ENCODE measurements at regions not wholly inside any gene's neighbourhood (a gene's known extent, or its start where the extent isn't known, plus 50 kb on each side); places are given as distances from the start of the nearest gene placed in this dataset.

DNA sequence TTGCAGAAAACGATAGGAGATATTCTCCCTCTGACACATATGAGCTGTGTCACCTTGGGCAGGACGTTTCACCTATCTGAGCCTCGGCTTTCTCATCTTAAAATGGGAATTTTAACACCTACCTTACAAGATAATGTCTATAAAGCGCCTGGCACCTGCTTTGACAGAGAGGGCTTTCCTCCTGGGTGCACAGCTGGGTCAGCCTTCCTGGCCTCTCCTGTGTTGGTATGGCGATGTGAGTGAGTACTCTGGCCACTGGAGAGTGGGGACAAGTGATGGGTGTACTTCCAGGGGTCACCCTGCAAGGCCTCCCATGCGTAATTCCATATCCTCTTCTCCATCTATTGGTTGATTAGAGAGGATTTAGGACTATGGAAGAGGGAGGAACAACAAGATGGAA lies 113.1 kb upstream of the SMIM23 start:
- Mint-ChIP-seq H3K36me3 (ENCODE audit: low read depth) (no peaks in the 10 kb centered on the region), H3K27me3 (peaks cover 58% of the 10 kb centered on the region), H3K27ac (no peak overlapping the region), H3K4me1 (no peaks in the 10 kb centered on the region), H3K4me3 (no peak overlapping the region)
- H3K9me3 ChIP-seq (ENCODE audit: control insufficient read depth, low read length, poor library complexity, severe bottlenecking), result no peaks in the 10 kb centered on the region
- ATAC-seq, result no peak
- no peak for DNase-seq

GRCh38 chr5:171673328-171673727 lies 112.3 kb upstream of the SMIM23 start:
- Mint-ChIP-seq H3K27ac (no peak overlapping the region), H3K36me3 (ENCODE audit: low read depth) (no peaks in the 10 kb centered on the region), H3K4me3 (no peak overlapping the region), H3K4me1 (no peaks in the 10 kb centered on the region), H3K27me3 (peaks cover 62% of the 10 kb centered on the region)
- DNase-seq, result no peak
- no peaks in the 10 kb centered on the region for H3K9me3 ChIP-seq (ENCODE audit: control insufficient read depth, low read length, poor library complexity, severe bottlenecking)
- ATAC-seq, result no peak

GRCh38 chr5:171673840-171674239 lies 111.8 kb upstream of the SMIM23 start:
- Mint-ChIP-seq H3K4me3 (no peak overlapping the region), H3K27ac (no peak overlapping the region), H3K36me3 (ENCODE audit: low read depth) (no peaks in the 10 kb centered on the region), H3K4me1 (no peaks in the 10 kb centered on the region), H3K27me3 (peaks cover 61% of the 10 kb centered on the region)
- ATAC-seq, result no peak
- H3K9me3 ChIP-seq (ENCODE audit: control insufficient read depth, low read length, poor library complexity, severe bottlenecking), result no peaks in the 10 kb centered on the region
- no peak for DNase-seq

GRCh38 chr5:171675511-171675910 lies 110.1 kb upstream of the SMIM23 start:
- no peak for ATAC-seq
- H3K27me3 Mint-ChIP-seq, result peaks cover 72% of the 10 kb centered on the region

GRCh38 chr5:171676286-171676944 lies 109.2 kb upstream of the SMIM23 start:
- Mint-ChIP-seq H3K36me3 (ENCODE audit: low read depth) (no peaks in the 10 kb centered on the region), H3K4me3 (no peak overlapping the region), H3K4me1 (no peaks in the 10 kb centered on the region), H3K27ac (no peak overlapping the region), H3K27me3 (peaks cover 71% of the 10 kb centered on the region)
- no peaks in the 10 kb centered on the region for H3K9me3 ChIP-seq (ENCODE audit: control insufficient read depth, low read length, poor library complexity, severe bottlenecking)
- ATAC-seq (no peak), DNase-seq (no peak)

More at GRCh38 chr5:171675511-171675910, 110.1 kb upstream of the SMIM23 start:
- Mint-ChIP-seq H3K4me1 (no peaks in the 10 kb centered on the region), H3K36me3 (ENCODE audit: low read depth) (no peaks in the 10 kb centered on the region), H3K27ac (no peak overlapping the region), H3K4me3 (no peak overlapping the region)
- no peaks in the 10 kb centered on the region for H3K9me3 ChIP-seq (ENCODE audit: control insufficient read depth, low read length, poor library complexity, severe bottlenecking)
- DNase-seq, result no peak

DNA sequence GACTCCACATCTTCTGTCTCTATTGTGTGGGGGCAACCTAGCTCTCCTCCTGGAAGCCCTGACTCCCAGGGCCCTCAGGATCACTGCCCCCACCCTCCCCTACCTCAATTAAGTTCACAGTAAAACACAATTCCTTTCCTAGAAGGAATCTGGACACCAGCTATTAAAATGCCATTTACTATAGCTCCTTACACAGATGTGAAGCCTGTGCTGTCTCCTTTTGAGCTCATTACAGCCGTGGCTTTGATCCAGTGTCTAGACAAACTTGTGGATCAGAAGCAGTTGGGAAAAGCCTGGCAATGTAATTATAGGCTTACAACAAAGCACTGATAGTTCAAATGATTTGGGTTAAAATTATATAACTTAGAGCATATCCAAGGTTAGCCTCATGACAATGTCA lies 107.0 kb upstream of the SMIM23 start:
- H3K27ac Mint-ChIP-seq, result no peak overlapping the region
- DNase-seq (no peak), ATAC-seq (no peak)
- no peaks in the 10 kb centered on the region for H3K9me3 ChIP-seq (ENCODE audit: control insufficient read depth, low read length, poor library complexity, severe bottlenecking)
- no peaks in the 10 kb centered on the region for H3K4me1 Mint-ChIP-seq
- H3K36me3 Mint-ChIP-seq (ENCODE audit: low read depth), result no peaks in the 10 kb centered on the region
- H3K4me3 Mint-ChIP-seq, result no peak overlapping the region
- H3K27me3 Mint-ChIP-seq, result peaks cover 81% of the 10 kb centered on the region

- Mint-ChIP-seq H3K27ac (no peak overlapping the region), H3K4me1 (no peaks in the 10 kb centered on the region), H3K27me3 (peaks cover 67% of the 10 kb centered on the region), H3K4me3 (no peak overlapping the region), H3K36me3 (ENCODE audit: low read depth) (no peaks in the 10 kb centered on the region)
- ATAC-seq, result no peak
- H3K9me3 ChIP-seq (ENCODE audit: control insufficient read depth, low read length, poor library complexity, severe bottlenecking), result no peaks in the 10 kb centered on the region
- DNase-seq, result no peak
Measured at GRCh38 chr5:171680485-171680884, 105.1 kb upstream of the SMIM23 start.

- Mint-ChIP-seq H3K36me3 (ENCODE audit: low read depth) (no peaks in the 10 kb centered on the region), H3K27ac (no peak overlapping the region), H3K27me3 (peaks cover 65% of the 10 kb centered on the region), H3K4me1 (no peaks in the 10 kb centered on the region), H3K4me3 (no peak overlapping the region)
- no peak for ATAC-seq
- DNase-seq, result no peak
- no peaks in the 10 kb centered on the region for H3K9me3 ChIP-seq (ENCODE audit: control insufficient read depth, low read length, poor library complexity, severe bottlenecking)
Measured at GRCh38 chr5:171681061-171681460, 104.6 kb upstream of the SMIM23 start.

GRCh38 chr5:171681677-171682076 lies 103.9 kb upstream of the SMIM23 start:
- peaks cover 59% of the 10 kb centered on the region for H3K27me3 Mint-ChIP-seq
- DNase-seq (no peak), ATAC-seq (no peak)
- no peaks in the 10 kb centered on the region for H3K4me1 Mint-ChIP-seq
- H3K36me3 Mint-ChIP-seq (ENCODE audit: low read depth), result no peaks in the 10 kb centered on the region
- H3K27ac Mint-ChIP-seq, result no peak overlapping the region
- no peak overlapping the region for H3K4me3 Mint-ChIP-seq
- H3K9me3 ChIP-seq (ENCODE audit: control insufficient read depth, low read length, poor library complexity, severe bottlenecking), result no peaks in the 10 kb centered on the region

- no peak overlapping the region for H3K27ac Mint-ChIP-seq
- H3K4me1 Mint-ChIP-seq, result no peaks in the 10 kb centered on the region
- H3K36me3 Mint-ChIP-seq (ENCODE audit: low read depth), result no peaks in the 10 kb centered on the region
- H3K9me3 ChIP-seq (ENCODE audit: control insufficient read depth, low read length, poor library complexity, severe bottlenecking), result no peaks in the 10 kb centered on the region
- no peak for ATAC-seq
- H3K27me3 Mint-ChIP-seq, result peaks cover 48% of the 10 kb centered on the region
- DNase-seq, result no peak
- no peak overlapping the region for H3K4me3 Mint-ChIP-seq
Measured at GRCh38 chr5:171682801-171683200, 102.8 kb upstream of the SMIM23 start.

DNA sequence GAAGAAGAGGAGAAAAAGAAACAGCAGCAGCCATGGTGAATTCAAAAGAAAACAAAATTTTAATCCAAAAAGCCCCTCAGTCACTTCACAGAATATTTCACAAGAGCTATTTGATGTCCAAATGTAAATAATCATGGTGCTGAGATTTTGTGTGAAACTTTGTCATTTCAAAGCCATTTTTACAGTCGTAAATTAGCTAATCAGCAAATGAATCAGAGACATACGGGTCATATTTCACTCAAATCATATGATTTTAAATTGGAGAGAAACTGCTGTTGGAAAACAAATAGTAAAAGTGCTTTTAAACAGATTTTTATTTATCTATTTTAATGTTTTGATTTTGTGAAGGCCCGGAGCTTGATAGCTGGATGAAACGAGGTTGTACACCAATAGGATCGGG lies 101.4 kb upstream of the SMIM23 start:
- ATAC-seq (no peak), DNase-seq (no peak)
- no peaks in the 10 kb centered on the region for H3K9me3 ChIP-seq (ENCODE audit: control insufficient read depth, low read length, poor library complexity, severe bottlenecking)
- Mint-ChIP-seq H3K27ac (no peak overlapping the region), H3K27me3 (peaks cover 40% of the 10 kb centered on the region), H3K4me1 (no peaks in the 10 kb centered on the region), H3K4me3 (no peak overlapping the region), H3K36me3 (ENCODE audit: low read depth) (no peaks in the 10 kb centered on the region)

GRCh38 chr5:171688696-171689495 lies 96.7 kb upstream of the SMIM23 start:
- no peaks in the 10 kb centered on the region for H3K9me3 ChIP-seq (ENCODE audit: control insufficient read depth, low read length, poor library complexity, severe bottlenecking)
- H3K27me3 Mint-ChIP-seq, result no peaks in the 10 kb centered on the region
- ATAC-seq (no peak), DNase-seq (no peak)
- no peak overlapping the region for H3K4me3 Mint-ChIP-seq
- H3K4me1 Mint-ChIP-seq, result no peaks in the 10 kb centered on the region
- H3K36me3 Mint-ChIP-seq (ENCODE audit: low read depth), result no peaks in the 10 kb centered on the region
- no peak overlapping the region for H3K27ac Mint-ChIP-seq

- Mint-ChIP-seq H3K4me1 (no peaks in the 10 kb centered on the region), H3K27me3 (peaks cover under 1% of the 10 kb centered on the region), H3K4me3 (no peak overlapping the region), H3K36me3 (ENCODE audit: low read depth) (no peaks in the 10 kb centered on the region), H3K27ac (no peak overlapping the region)
- ATAC-seq, result no peak
- no peaks in the 10 kb centered on the region for H3K9me3 ChIP-seq (ENCODE audit: control insufficient read depth, low read length, poor library complexity, severe bottlenecking)
- no peak for DNase-seq
Measured at GRCh38 chr5:171689853-171690417, 95.7 kb upstream of the SMIM23 start.

All from T-helper 17 cell (primary cell).